ENCODE measurements at regions not wholly inside any gene's neighbourhood (a gene's known extent, or its start where the extent isn't known, plus 50 kb on each side); places are given as distances from the start of the nearest gene placed in this dataset.
A peak's percentile ranks its signal among the peaks of the same experiment; 100 is the strongest.

- Mint-ChIP-seq H3K9me3 (no peaks in the 10 kb centered on the region), H3K4me1 (peaks cover 25% of the 10 kb centered on the region), H3K36me3 (peaks cover 4% of the 10 kb centered on the region), H3K27ac (peak overlapping the region; percentile 80), H3K4me3 (no peak overlapping the region), H3K27me3 (no peaks in the 10 kb centered on the region)
- peak; percentile 62 for DNase-seq
- CTCF ChIA-PET: interaction anchor here (1.3 kb wide), 1 partner anchor 130 kb away, joined by 3 read pairs; no protein-coding TSS in a partner anchor
Measured at GRCh38 chr3:72310419-72311380, 525.8 kb upstream of the PROK2 start.

DNA sequence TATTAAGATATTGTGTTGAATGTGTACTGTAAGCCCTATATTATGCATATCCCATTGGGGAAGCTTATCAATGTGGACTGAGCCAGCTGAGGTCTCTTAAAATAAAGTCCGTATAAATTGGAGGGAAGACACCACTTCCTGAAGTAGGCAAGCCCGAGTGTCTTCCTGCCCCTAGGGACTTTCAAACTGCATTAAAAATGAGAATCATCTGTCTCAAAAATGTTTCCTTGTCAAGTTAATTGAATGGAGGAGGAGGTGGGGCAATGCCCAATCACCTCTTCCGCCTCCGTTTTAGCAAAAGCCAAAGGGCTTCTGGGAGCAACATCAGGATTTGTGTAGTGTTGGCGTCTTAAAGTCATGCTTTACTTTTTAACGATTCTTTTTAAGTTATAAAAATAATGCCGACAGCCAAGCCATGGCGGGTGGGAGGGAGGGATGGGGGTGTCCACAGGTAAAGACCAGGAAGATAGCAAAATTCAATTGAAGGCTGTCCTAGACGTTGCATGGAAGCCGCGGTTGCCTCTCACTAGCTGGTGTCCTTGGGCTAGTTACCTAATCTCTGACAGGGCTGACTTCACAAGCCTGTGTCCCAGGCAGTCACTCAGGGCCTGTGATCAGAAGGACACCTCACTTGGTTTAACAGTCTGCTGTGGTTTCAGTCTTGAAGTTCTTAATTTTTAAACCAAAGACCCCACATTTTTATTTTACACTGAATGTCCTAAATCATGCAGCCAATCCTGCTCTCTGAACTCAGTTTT, 524.9 kb upstream of the PROK2 start:
- H3K4me1 Mint-ChIP-seq: peaks cover 25% of the 10 kb centered on the region
- no peaks in the 10 kb centered on the region for H3K27me3 Mint-ChIP-seq
- no peak for DNase-seq
- CTCF ChIA-PET: no interaction called here
- no peaks in the 10 kb centered on the region for H3K9me3 Mint-ChIP-seq
- peaks cover 4% of the 10 kb centered on the region for H3K36me3 Mint-ChIP-seq
- H3K27ac Mint-ChIP-seq: peak overlapping the region; percentile 80
- no peak overlapping the region for H3K4me3 Mint-ChIP-seq

GRCh38 chr3:72308641-72309040, 523.7 kb upstream of the PROK2 start:
- no peak overlapping the region for H3K4me3 Mint-ChIP-seq
- peaks cover 5% of the 10 kb centered on the region for H3K27me3 Mint-ChIP-seq
- CTCF ChIA-PET: interaction anchor here (1.5 kb wide), 1 partner anchor 10 kb away, joined by 4 read pairs; no protein-coding TSS in a partner anchor
- H3K36me3 Mint-ChIP-seq: peaks cover 4% of the 10 kb centered on the region
- peaks cover 25% of the 10 kb centered on the region for H3K4me1 Mint-ChIP-seq
- DNase-seq: no peak
- H3K27ac Mint-ChIP-seq: no peak overlapping the region
- H3K9me3 Mint-ChIP-seq: no peaks in the 10 kb centered on the region

- DNase-seq: no peak
- Mint-ChIP-seq H3K27ac (no peak overlapping the region), H3K4me1 (peaks cover 25% of the 10 kb centered on the region), H3K27me3 (peaks cover 5% of the 10 kb centered on the region), H3K4me3 (no peak overlapping the region), H3K9me3 (no peaks in the 10 kb centered on the region), H3K36me3 (peaks cover 4% of the 10 kb centered on the region)
- CTCF ChIA-PET: interaction anchor here (1.5 kb wide), 1 partner anchor 11 kb away, joined by 4 read pairs; no protein-coding TSS in a partner anchor
Measured at GRCh38 chr3:72307438-72308115, 522.6 kb upstream of the PROK2 start.

GRCh38 chr3:72306800-72307341, 521.9 kb upstream of the PROK2 start:
- Mint-ChIP-seq H3K27ac (no peak overlapping the region), H3K4me1 (peaks cover 25% of the 10 kb centered on the region), H3K4me3 (no peak overlapping the region), H3K27me3 (peaks cover 5% of the 10 kb centered on the region), H3K9me3 (no peaks in the 10 kb centered on the region), H3K36me3 (peaks cover 4% of the 10 kb centered on the region)
- CTCF ChIA-PET: no interaction called here
- DNase-seq: no peak

- Mint-ChIP-seq H3K27ac (no peak overlapping the region), H3K4me1 (peaks cover under 1% of the 10 kb centered on the region), H3K4me3 (no peak overlapping the region), H3K27me3 (peaks cover 5% of the 10 kb centered on the region), H3K36me3 (no peaks in the 10 kb centered on the region), H3K9me3 (no peaks in the 10 kb centered on the region)
- no peak for DNase-seq
- CTCF ChIA-PET: no interaction called here
Measured at GRCh38 chr3:72303926-72304325, 519.0 kb upstream of the PROK2 start.

GRCh38 chr3:72301779-72302178, 516.8 kb upstream of the PROK2 start:
- no peaks in the 10 kb centered on the region for H3K9me3 Mint-ChIP-seq
- no peak overlapping the region for H3K4me3 Mint-ChIP-seq
- CTCF ChIA-PET: no interaction called here
- no peaks in the 10 kb centered on the region for H3K4me1 Mint-ChIP-seq
- H3K27ac Mint-ChIP-seq: no peak overlapping the region
- DNase-seq: no peak
- no peaks in the 10 kb centered on the region for H3K36me3 Mint-ChIP-seq
- peaks cover 5% of the 10 kb centered on the region for H3K27me3 Mint-ChIP-seq

GRCh38 chr3:72300621-72301020, 515.7 kb upstream of the PROK2 start:
- Mint-ChIP-seq H3K4me1 (no peaks in the 10 kb centered on the region), H3K36me3 (no peaks in the 10 kb centered on the region), H3K4me3 (no peak overlapping the region), H3K9me3 (no peaks in the 10 kb centered on the region), H3K27me3 (peaks cover 5% of the 10 kb centered on the region), H3K27ac (no peak overlapping the region)
- CTCF ChIA-PET: no interaction called here
- DNase-seq: no peak

DNA sequence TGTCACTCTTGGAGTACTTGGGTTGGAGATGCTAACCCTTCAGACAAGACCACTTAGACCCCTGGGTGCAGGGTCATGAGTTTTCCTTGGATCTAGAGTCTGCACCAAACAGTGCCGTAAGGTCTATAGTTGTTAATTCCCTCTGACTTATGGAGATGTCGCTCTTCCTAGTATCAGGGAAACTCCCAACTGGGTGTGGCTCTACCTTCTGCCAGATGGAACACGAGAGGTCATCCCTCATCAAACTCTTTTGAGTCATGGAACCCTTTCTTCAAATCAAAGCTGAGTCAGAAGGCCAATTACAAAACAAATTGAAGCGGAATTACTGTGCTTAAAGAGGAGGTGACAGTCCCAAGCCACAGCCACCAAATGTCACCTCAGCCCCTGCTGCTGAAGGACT, 514.9 kb upstream of the PROK2 start:
- Mint-ChIP-seq H3K27me3 (peaks cover 6% of the 10 kb centered on the region), H3K4me1 (no peaks in the 10 kb centered on the region), H3K4me3 (no peak overlapping the region), H3K36me3 (no peaks in the 10 kb centered on the region), H3K9me3 (no peaks in the 10 kb centered on the region), H3K27ac (no peak overlapping the region)
- no peak for DNase-seq
- CTCF ChIA-PET: no interaction called here

- no peaks in the 10 kb centered on the region for H3K9me3 Mint-ChIP-seq
- no peak overlapping the region for H3K4me3 Mint-ChIP-seq
- no peaks in the 10 kb centered on the region for H3K36me3 Mint-ChIP-seq
- H3K4me1 Mint-ChIP-seq: no peaks in the 10 kb centered on the region
- no peak overlapping the region for H3K27ac Mint-ChIP-seq
- H3K27me3 Mint-ChIP-seq: peaks cover 9% of the 10 kb centered on the region
- no peak for DNase-seq
- CTCF ChIA-PET: no interaction called here
Measured at GRCh38 chr3:72299321-72299802, 514.4 kb upstream of the PROK2 start.

DNA sequence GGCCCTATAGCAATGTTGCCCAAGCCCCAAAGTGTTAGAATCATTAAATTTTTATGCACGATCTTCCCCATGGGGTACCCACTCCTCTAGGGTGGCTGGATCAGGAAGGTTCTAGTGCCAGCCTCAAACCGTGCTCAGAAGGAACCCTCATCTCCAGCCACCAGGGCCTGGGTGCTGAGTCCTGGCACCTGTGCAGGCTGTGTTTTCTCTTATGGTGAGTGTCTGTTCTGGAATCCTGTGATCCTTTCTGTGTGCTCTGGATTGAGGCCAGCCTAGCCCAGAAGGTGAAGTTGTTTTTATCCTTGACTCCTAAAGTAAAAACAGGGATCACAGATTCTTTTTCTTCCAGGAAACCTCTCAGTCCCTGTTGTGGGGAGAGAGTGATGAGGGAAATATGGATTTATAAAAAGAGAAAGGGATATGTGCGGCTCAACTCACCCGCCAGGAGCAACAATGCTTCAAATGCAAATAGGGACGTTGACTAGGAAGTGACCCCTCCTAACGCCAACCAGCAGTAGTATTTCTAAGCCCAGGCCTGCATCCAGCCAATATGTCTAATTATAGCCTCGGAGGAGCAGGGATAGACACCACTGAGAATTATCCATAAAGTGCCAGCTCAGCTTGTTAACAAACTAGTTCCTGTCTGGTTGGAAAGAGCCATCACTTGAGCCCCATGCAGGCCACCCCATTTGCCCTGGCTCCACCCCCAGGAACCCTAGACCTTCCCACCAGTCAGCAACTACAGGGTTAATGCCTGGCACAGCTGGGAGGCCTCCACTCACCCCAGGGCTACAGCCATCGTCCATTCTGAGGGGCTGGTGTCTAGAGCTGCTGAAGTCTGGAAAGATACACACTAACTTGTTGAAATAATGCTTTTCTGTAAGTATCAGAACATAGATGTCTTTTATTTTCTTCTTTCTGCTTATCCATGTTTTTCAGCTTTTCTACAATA, 513.5 kb upstream of the PROK2 start:
- CTCF ChIA-PET: no interaction called here
- no peak overlapping the region for H3K4me3 Mint-ChIP-seq
- no peak overlapping the region for H3K27ac Mint-ChIP-seq

GRCh38 chr3:72297481-72297880, 512.5 kb upstream of the PROK2 start:
- H3K9me3 Mint-ChIP-seq: no peaks in the 10 kb centered on the region
- H3K27ac Mint-ChIP-seq: no peak overlapping the region
- H3K4me1 Mint-ChIP-seq: no peaks in the 10 kb centered on the region
- H3K4me3 Mint-ChIP-seq: no peak overlapping the region
- no peaks in the 10 kb centered on the region for H3K36me3 Mint-ChIP-seq
- CTCF ChIA-PET: no interaction called here
- no peak for DNase-seq
- peaks cover 10% of the 10 kb centered on the region for H3K27me3 Mint-ChIP-seq

More for the DNA sequence above, 513.5 kb upstream of the PROK2 start:
- no peaks in the 10 kb centered on the region for H3K9me3 Mint-ChIP-seq
- H3K27me3 Mint-ChIP-seq: peaks cover 10% of the 10 kb centered on the region
- DNase-seq: no peak
- no peaks in the 10 kb centered on the region for H3K36me3 Mint-ChIP-seq
- H3K4me1 Mint-ChIP-seq: no peaks in the 10 kb centered on the region

- H3K4me1 Mint-ChIP-seq: no peaks in the 10 kb centered on the region
- peaks cover 15% of the 10 kb centered on the region for H3K27me3 Mint-ChIP-seq
- no peaks in the 10 kb centered on the region for H3K36me3 Mint-ChIP-seq
- CTCF ChIA-PET: no interaction called here
- H3K27ac Mint-ChIP-seq: no peak overlapping the region
- no peak overlapping the region for H3K4me3 Mint-ChIP-seq
- no peaks in the 10 kb centered on the region for H3K9me3 Mint-ChIP-seq
- DNase-seq: no peak
Measured at GRCh38 chr3:72296477-72297111, 511.6 kb upstream of the PROK2 start.

Data from activated naive CD4-positive, alpha-beta T cell treated with anti-CD3 and anti-CD28 coated beads, Interleukin-2, amount 10 ng/mL, durations not matched to agents 7 days and 5 days (primary cell).